ENCODE measurements at regions not wholly inside any gene's neighbourhood (a gene's known extent, or its start where the extent isn't known, plus 50 kb on each side); places are given as distances from the start of the nearest gene placed in this dataset.

GRCh38 chr11:71364176-71364671, 84.0 kb downstream of the DHCR7 start:
- TF ChIP-seq MXI1 (conservative IDR thresholded peaks at IDR 0.05; ENCODE audit: poor library complexity, severe bottlenecking) (no peak), CTCF (IDR thresholded peaks at IDR 0.05; ENCODE audit: poor library complexity, severe bottlenecking) (no peak)
